Esophagus muscularis mucosa (tissue), 3 donors: ENCODE measurements at regions not wholly inside any gene's neighbourhood (a gene's known extent, or its start where the extent isn't known, plus 50 kb on each side); places are given as distances from the start of the nearest gene placed in this dataset.

Source experiments
- CTCF ChIP-seq, 3 experiments: fragments of 200-600 bp in 2 of 3; fragments of 450-650 bp in 1 of 3; sonication (generic) in 2 of 3; IDR thresholded peaks; one replicate each; pipeline ENCODE4 v1.5.1; 2017 to 2019; ENCODE audit warnings: antibody characterized with exemption in 3 of 3, mild to moderate bottlenecking in 2 of 3, moderate library complexity in 1 of 3
- POLR2A ChIP-seq: fragments of 450-650 bp; IDR thresholded peaks from one replicate; pipeline ENCODE4 v1.6.1; 2017; ENCODE audit warnings: antibody characterized with exemption, moderate library complexity, mild to moderate bottlenecking, low read depth

- TF ChIP-seq CTCF (IDR thresholded peaks at IDR 0.05) (no peak), POLR2A (no peak)
These were observed 182.6 kb downstream of the ARRDC4 start for GRCh38 chr15:98143116-98143515.
